Astrocyte of the hippocampus (primary cell): ENCODE measurements at regions not wholly inside any gene's neighbourhood (a gene's known extent, or its start where the extent isn't known, plus 50 kb on each side); places are given as distances from the start of the nearest gene placed in this dataset.
"Not testable (repeated sequence)": the region's sequence is repeated elsewhere in the genome, so short reads cannot be mapped to it uniquely, and the experiment has no call there.

Source experiments
- DNase-seq: peaks from one replicate; pipeline ENCODE4 v3.0.0; 2011; ENCODE audit warnings: low read depth, low spot score

- no peak for DNase-seq
Observed at GRCh38 chr10:45564303-45564959, 108.1 kb downstream of the ZFAND4 start.

GRCh38 chr10:45561952-45562351, 110.6 kb downstream of the ZFAND4 start:
- DNase-seq, result no peak

- DNase-seq, result no peak
Observed at GRCh38 chr10:45560262-45560661, 112.3 kb downstream of the ZFAND4 start.

- DNase-seq, result no peak
Observed at GRCh38 chr10:45558425-45558824, 114.1 kb downstream of the ZFAND4 start.

GRCh38 chr10:45557275-45557905, 115.2 kb downstream of the ZFAND4 start:
- DNase-seq, result no peak

GRCh38 chr10:45555795-45556194, 116.8 kb downstream of the ZFAND4 start:
- DNase-seq, result no peak

DNA sequence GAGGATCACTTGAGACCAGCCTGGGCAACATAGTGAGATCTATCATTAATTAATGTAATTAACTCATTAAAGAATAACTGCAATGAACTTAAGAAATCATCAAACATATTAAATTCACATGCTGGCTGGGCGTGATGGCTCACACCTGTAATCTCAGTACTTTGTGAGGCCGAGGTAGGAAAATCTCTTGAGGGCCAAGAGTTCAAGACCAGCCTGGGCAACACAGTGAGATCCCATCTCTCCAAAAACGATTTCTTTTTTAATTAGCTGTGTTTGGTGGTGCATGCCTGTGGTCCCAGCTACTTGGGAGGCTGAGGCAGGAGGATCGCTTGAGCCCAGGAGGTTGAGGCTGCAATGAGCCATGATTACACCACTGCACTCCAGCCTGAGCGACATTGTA, 117.2 kb downstream of the ZFAND4 start:
- not testable (repeated sequence) for DNase-seq

GRCh38 chr10:45553613-45554012, 119.0 kb downstream of the ZFAND4 start:
- DNase-seq, result no peak

GRCh38 chr10:45553155-45553554, 119.4 kb downstream of the ZFAND4 start:
- no peak for DNase-seq

DNA sequence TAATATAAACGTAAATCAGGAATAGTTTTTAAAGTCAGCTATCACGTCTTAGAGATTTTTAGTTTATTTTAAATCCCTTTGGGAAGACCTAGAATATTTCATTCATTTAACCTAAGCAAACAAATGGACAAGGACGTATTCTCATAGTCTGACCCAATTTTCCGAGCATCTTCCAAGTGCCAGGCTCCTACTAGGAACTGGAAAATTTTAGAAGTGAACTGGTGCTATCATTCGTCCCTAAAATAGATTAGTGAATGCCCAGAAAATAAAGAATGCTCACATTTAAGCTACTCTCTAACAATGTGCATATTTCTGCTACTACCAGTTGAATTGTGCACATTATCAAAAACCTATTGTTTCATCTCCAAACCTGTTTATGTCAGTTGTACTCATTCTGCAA, 120.1 kb downstream of the ZFAND4 start:
- no peak for DNase-seq

DNA sequence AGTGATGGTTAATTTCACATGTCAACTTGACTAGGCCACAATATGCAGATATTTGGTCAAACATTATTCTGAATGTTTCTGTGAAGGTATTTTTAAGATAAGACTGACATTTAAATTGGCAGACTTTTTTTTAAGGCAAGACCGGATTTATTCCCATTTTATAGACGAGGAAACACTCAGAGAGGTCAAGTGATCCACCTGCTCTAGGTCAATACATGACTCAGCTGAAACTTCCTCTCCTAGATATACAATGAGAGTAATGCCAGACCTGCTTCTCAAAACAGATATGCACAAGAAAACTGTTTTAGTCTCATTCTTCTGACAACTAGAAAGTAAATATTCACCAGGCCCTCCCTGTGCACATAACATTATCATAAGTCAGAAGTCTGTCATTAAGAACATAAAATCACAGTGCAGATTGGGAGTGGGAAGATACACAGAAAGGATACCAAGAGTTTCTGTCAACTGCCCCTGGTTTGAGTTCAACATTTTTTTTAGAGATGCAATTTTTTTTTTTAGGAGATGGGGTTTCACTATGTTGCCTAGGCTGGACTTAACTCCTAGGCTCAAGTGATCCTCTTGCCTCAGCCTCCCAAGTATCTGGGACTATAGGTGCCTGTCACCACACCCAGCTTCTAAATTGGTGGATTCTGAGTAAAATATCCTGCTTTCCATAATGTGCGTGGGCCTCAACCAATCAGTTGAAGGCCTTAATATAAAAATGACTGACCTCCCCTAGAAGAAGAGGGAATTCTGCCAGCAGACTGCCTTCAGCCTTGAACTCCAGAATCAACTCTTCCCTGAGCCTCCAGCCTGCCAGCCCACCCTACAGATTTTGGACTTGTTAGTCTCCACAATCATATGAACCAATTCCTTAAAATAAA, 121.4 kb downstream of the ZFAND4 start:
- DNase-seq, result no peak

GRCh38 chr10:45548068-45548467, 124.5 kb downstream of the ZFAND4 start:
- DNase-seq, result no peak

DNA sequence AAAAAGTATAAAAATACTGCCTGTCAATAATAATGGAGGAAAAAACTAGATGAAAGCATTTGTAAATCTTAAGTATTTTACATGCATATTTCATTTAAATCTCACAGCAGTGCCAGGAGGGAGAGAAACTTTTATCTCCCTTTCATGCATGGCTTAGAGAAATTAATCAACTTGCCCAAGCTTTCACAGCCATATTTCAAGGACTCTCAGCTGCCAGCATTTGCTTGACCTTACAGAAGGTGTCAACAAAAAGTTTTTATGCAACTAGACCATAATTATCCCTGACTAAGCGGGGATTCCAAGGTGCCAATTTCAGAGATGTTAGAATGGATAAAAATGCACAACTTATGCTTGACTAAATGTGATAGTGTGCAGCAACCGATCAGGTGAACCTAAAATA, 125.4 kb downstream of the ZFAND4 start:
- no peak for DNase-seq

DNA sequence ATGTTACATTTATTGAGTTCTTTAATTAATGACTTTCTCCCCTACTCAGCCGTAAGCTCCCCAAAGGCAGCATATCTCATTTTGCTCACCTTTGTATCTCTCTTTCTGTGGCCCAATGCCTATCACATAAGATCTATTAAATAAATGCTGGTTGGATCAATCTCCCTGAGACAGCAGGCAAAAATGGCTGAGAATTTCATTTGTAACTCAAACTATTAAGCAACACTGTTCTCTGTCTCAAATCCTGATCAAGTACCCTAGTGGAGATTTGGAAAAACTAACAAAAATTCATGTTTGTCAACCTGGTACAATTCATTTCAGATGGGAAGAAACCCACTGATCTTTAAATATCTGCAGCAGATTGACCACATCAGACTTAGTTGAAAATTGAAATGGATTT, 127.4 kb downstream of the ZFAND4 start:
- no peak for DNase-seq

- DNase-seq, result no peak
Observed at GRCh38 chr10:45544191-45544590, 128.4 kb downstream of the ZFAND4 start.

GRCh38 chr10:45541032-45541431, 131.5 kb downstream of the ZFAND4 start:
- not testable (repeated sequence) for DNase-seq

DNA sequence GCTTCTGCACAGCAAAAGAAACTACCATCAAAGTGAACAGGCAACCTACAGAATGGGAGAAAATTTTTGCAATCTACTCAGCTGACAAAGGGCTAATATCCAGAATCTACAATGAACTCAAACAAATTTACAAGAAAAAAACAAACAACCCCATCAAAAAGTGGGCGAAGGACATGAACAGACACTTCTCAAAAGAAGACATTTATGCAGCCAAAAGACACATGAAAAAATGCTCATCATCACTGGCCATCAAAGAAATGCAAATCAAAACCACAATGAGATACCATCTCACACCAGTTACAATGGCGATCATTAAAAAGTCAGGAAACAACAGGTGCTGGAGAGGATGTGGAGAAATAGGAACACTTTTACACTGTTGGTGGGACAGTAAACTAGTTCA, 132.0 kb downstream of the ZFAND4 start:
- DNase-seq, result not testable (repeated sequence)

- not testable (repeated sequence) for DNase-seq
Observed at GRCh38 chr10:45539569-45539968, 133.0 kb downstream of the ZFAND4 start.

- no peak for DNase-seq
Observed at GRCh38 chr10:45534572-45534971, 138.0 kb downstream of the ZFAND4 start.

- no peak for DNase-seq
Observed at GRCh38 chr10:45532480-45532879, 140.1 kb downstream of the ZFAND4 start.

DNA sequence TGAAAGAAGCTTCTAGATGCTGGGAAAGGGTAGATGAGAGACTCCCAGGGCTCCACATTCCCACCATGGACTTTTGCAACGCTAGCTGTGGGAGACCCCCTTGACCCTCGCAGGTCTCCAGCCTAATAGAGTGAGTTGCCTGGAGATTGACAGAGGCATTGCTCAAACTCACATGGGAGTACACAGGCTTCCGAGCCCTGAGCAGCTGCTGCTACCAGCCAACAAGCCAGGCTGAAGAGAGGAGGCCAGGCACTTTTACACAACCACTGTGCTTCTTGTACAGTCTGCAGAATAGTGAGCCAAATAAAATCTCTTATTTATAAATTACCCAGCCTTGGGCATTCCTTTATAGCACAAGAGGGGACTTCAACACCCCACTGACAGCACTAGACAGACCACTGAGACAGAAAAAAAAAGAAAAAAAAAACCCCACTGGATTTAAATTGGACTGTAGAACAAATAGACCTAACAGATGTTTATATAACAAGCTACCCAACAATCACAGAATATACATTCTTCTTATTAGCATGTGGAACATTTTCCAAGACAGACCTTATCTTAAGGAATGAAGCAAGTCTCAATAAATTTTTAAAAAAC, 146.2 kb downstream of the ZFAND4 start:
- DNase-seq, result no peak

DNA sequence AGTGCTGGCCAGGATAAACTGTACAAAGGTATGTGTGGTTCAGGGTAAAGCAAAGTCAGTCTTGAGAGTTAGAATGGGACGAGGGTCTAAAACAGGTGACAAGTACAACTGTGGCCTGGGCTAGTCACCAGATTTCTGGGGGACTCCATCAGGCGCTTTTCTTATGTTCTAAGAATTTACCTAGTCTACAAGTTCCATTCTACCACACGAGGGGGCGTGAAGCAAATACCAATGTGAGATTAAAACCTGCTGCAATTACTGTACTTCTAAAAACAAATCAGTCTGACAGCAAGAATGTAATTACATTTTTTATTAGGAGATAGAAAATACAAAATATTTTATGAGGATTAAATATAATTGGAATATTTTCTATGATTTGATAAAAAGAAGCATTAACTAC, 146.5 kb downstream of the ALOX5 start:
- no peak for DNase-seq
